HCT116 (cell line): ENCODE measurements at regions not wholly inside any gene's neighbourhood (a gene's known extent, or its start where the extent isn't known, plus 50 kb on each side); places are given as distances from the start of the nearest gene placed in this dataset.

Source experiments
- EZH2 ChIP-seq: fragments of 200-600 bp; sonication (generic); IDR thresholded peaks from 2 replicates; pipeline ENCODE4 v1.6.1; 2017; ENCODE audit warnings: antibody characterized with exemption, mixed run types
- ZNF274 ChIP-seq: fragments of 200-500 bp; sonication (Bioruptor generic); IDR thresholded peaks from 2 replicates; pipeline ENCODE4 v1.6.1; 2014; ENCODE audit warnings: mild to moderate bottlenecking, low read depth, low read length, inconsistent platforms

- TF ChIP-seq EZH2: no peak
- TF ChIP-seq ZNF274: no peak
Observed at GRCh38 chr7:25037325-25037724, 57.3 kb upstream of the OSBPL3 start.
